Inflammatory macrophage treated with lipopolysaccharide for 1 hour (primary cell): ENCODE measurements at regions not wholly inside any gene's neighbourhood (a gene's known extent, or its start where the extent isn't known, plus 50 kb on each side); places are given as distances from the start of the nearest gene placed in this dataset.

Source experiments
- DNase-seq, 2 donors: peaks; one replicate each; pipeline ENCODE4 v3.0.0-alpha.2; 2020 to 2022

DNA sequence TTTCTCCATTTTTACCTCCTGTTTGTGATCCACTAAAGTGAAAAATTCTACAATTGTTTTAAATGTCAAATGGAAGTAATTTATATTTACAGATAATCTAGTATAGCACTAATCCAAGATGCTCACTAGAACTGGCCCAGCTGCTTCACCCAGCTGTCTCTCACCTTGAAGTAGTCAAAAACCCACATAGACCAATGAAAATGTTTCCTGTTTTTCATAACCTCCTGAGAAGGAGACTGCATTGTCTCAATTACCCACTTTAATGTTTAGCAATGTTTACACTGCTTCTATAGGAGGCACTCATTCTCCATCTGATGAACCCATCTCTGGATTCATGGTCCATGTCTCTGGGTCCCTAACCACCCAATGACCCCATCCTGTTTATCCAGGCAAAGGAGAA lies 56.1 kb upstream of the ADO start:
- no peak for DNase-seq

GRCh38 chr10:62749093-62749683 lies 55.3 kb upstream of the ADO start:
- peak; percentile 57 to 58 for DNase-seq
